HCT116 (cell line): ENCODE measurements at regions not wholly inside any gene's neighbourhood (a gene's known extent, or its start where the extent isn't known, plus 50 kb on each side); places are given as distances from the start of the nearest gene placed in this dataset.

Experiments
- ATAC-seq: fragments of 200-7000 bp; cut with Tn5 transposase; 2 replicates; pipeline ENCODE4 v1.9.1; 2020; ENCODE audit warnings: mild to moderate bottlenecking, moderate library complexity
- BruUV-seq: library from RNA; stranded (reverse); fragments of 400-500 nt; replicated peaks from 2 replicates; lab custom pipeline; 2021; lab: Mats Ljungman, UMichigan
- CTCF ChIA-PET: fragments of 300-600 bp; sonication (Branson Sonifier 250); formaldehyde crosslinking; loops from one replicate; lab custom pipeline; 2021; ENCODE audit warnings: antibody characterized with exemption; lab: Charles Lee
- POLR2A ChIA-PET: fragments of 300-600, 350-600 bp; sonication (Branson Sonifier 250); formaldehyde crosslinking; loops from one replicate; lab custom pipeline; 2021; ENCODE audit warnings: antibody characterized with exemption; lab: Charles Lee
- RAD21 ChIA-PET, 2 experiments: fragments of 300-600 bp; sonication (Branson Sonifier 250); formaldehyde crosslinking; loops; one replicate each; lab custom pipeline; 2023; ENCODE audit warnings: low total read pairs in 2 of 2; ENCODE audit not compliant: uncharacterized antibody in 2 of 2, unreplicated experiment in 2 of 2, low non-redundant PET in 1 of 2; lab: Charles Lee
- DNase-seq: peaks from one replicate; pipeline ENCODE4 v3.0.0-alpha.2; 2010; ENCODE audit warnings: low read depth, low spot score
- H2AFZ ChIP-seq: fragments of 200-600 bp; shearing (Covaris generic), sonication (generic); 2 replicates; pipeline ENCODE4 v1.6.1; 2017; ENCODE audit warnings: low read depth, mixed run types, mixed read lengths, antibody characterized with exemption, low read length; ENCODE audit not compliant: poor library complexity, severe bottlenecking
- H3K27ac ChIP-seq: 2 replicates; pipeline ENCODE4 v1.5.1; 2012; ENCODE audit warnings: low read depth, low read length
- H3K27me3 ChIP-seq: fragments of 200-600 bp; sonication (generic); 2 replicates; pipeline ENCODE4 v1.6.1; 2016; ENCODE audit warnings: mixed run types, low read length, mixed read lengths; ENCODE audit not compliant: insufficient read depth
- H3K36me3 ChIP-seq, 2 experiments: fragments of 200-500 bp in 1 of 2; fragments of 200-600 bp in 1 of 2; sonication (Bioruptor generic) in 1 of 2; sonication (generic) in 1 of 2; 2 replicates each; pipeline versions ENCODE4 v1.5.1 to v1.6.1; 2014 to 2016; ENCODE audit warnings: low read length in 2 of 2, inconsistent platforms in 1 of 2, mixed read lengths in 1 of 2, mixed run types in 1 of 2; ENCODE audit not compliant: insufficient read depth in 2 of 2, control insufficient read depth in 1 of 2
- H3K4me1 ChIP-seq, 2 experiments: fragments of 200-600 bp in 1 of 2; sonication (generic) in 1 of 2; 2 replicates each; pipeline versions ENCODE4 v1.5.1 to v1.6.1; 2012 to 2017; ENCODE audit warnings: low read length in 2 of 2, inconsistent platforms in 1 of 2, mild to moderate bottlenecking in 1 of 2, mixed read lengths in 1 of 2, mixed run types in 1 of 2, moderate library complexity in 1 of 2; ENCODE audit not compliant: insufficient read depth in 2 of 2, control insufficient read depth in 1 of 2
- H3K4me2 ChIP-seq: fragments of 200-600 bp; sonication (generic); 2 replicates; pipeline ENCODE4 v1.6.1; 2017; ENCODE audit warnings: mixed run types, low read length, mixed read lengths
- H3K4me3 ChIP-seq, 2 experiments: fragments of 200-600 bp in 1 of 2; sonication (generic) in 1 of 2; replicated peaks in 1 of 2; 2 replicates each; pipeline ENCODE4 v1.5.1; 2011 to 2016; ENCODE audit warnings: low read length in 2 of 2, control low read depth in 1 of 2, low read depth in 1 of 2, mild to moderate bottlenecking in 1 of 2, mixed read lengths in 1 of 2, mixed run types in 1 of 2
- H3K79me2 ChIP-seq: fragments of 200-600 bp; sonication (generic); 2 replicates; pipeline ENCODE4 v1.6.1; 2017; ENCODE audit warnings: mild to moderate bottlenecking, mixed run types, low read length, moderate library complexity, mixed read lengths; ENCODE audit not compliant: insufficient read depth
- H3K9ac ChIP-seq: fragments of 200-600 bp; sonication (generic); 2 replicates; pipeline ENCODE4 v1.6.1; 2016; ENCODE audit warnings: low read length, mixed read lengths
- H3K9me2 ChIP-seq: fragments of 200-600 bp; sonication (generic), shearing (Covaris generic); 2 replicates; pipeline ENCODE4 v1.6.1; 2017; ENCODE audit warnings: mixed run types, mild to moderate bottlenecking, moderate library complexity; ENCODE audit not compliant: insufficient read depth
- H3K9me3 ChIP-seq, 2 experiments: fragments of 200-500 bp in 1 of 2; fragments of 200-600 bp in 1 of 2; sonication (Bioruptor generic) in 1 of 2; sonication (generic) in 1 of 2; 2 replicates each; pipeline ENCODE4 v1.6.1; 2014 to 2017; ENCODE audit warnings: low read length in 2 of 2, mixed read lengths in 2 of 2, inconsistent platforms in 1 of 2, low read depth in 1 of 2, mild to moderate bottlenecking in 1 of 2, mixed run types in 1 of 2, moderate library complexity in 1 of 2; ENCODE audit not compliant: control insufficient read depth in 1 of 2, insufficient read depth in 1 of 2
- H4K20me1 ChIP-seq: fragments of 200-600 bp; sonication (generic), shearing (Covaris generic); 2 replicates; pipeline ENCODE4 v1.6.1; 2017; ENCODE audit warnings: mixed run types, mild to moderate bottlenecking, moderate library complexity; ENCODE audit not compliant: insufficient read depth
- ATF3 ChIP-seq: IDR thresholded peaks from 2 replicates; pipeline ENCODE4 v1.6.1; 2012
- CBX3 ChIP-seq: IDR thresholded peaks from 2 replicates; pipeline ENCODE4 v1.6.1; 2012; ENCODE audit warnings: low read depth
- CEBPB ChIP-seq: IDR thresholded peaks from 2 replicates; pipeline ENCODE4 v1.6.1; 2012; ENCODE audit warnings: low read depth
- CTCF ChIP-seq, 3 experiments: fragments of 200-600 bp in 1 of 3; sonication (generic) in 1 of 3; IDR thresholded peaks in 2 of 3; conservative IDR thresholded peaks in 1 of 3; 2 replicates each; pipeline ENCODE4 v1.5.1; 2012 to 2017; ENCODE audit warnings: low read depth in 2 of 3, low read length in 2 of 3, antibody characterized with exemption in 1 of 3, borderline replicate concordance in 1 of 3, control low read depth in 1 of 3, mild to moderate bottlenecking in 1 of 3, mixed read lengths in 1 of 3, mixed run types in 1 of 3, moderate library complexity in 1 of 3; ENCODE audit not compliant: insufficient read depth in 1 of 3
- EGR1 ChIP-seq: IDR thresholded peaks from 2 replicates; pipeline ENCODE4 v1.6.1; 2012; ENCODE audit warnings: low read depth
- FOSL1 ChIP-seq: IDR thresholded peaks from 2 replicates; pipeline ENCODE4 v1.6.1; 2012; ENCODE audit warnings: low read depth
- POLR2A ChIP-seq: IDR thresholded peaks from 2 replicates; pipeline ENCODE4 v1.7.0; 2011; ENCODE audit warnings: borderline replicate concordance; ENCODE audit not compliant: insufficient read depth, insufficient read length; ENCODE audit errors: extremely low read depth
- POLR2AphosphoS5 ChIP-seq: IDR thresholded peaks from 2 replicates; pipeline ENCODE4 v1.6.1; 2011; ENCODE audit warnings: mild to moderate bottlenecking, low read depth, low read length, moderate library complexity
- RAD21 ChIP-seq: IDR thresholded peaks from 2 replicates; pipeline ENCODE4 v1.6.1; 2012; ENCODE audit warnings: low read depth, mild to moderate bottlenecking
- REST ChIP-seq: IDR thresholded peaks from 2 replicates; pipeline ENCODE4 v1.6.1; 2012; ENCODE audit warnings: low read depth
- SP1 ChIP-seq: IDR thresholded peaks from 2 replicates; pipeline ENCODE4 v1.6.1; 2012; ENCODE audit warnings: low read depth
- TCF7L2 ChIP-seq: IDR thresholded peaks from 2 replicates; pipeline ENCODE4 v1.7.0; 2011; ENCODE audit warnings: borderline replicate concordance, inconsistent platforms; ENCODE audit not compliant: insufficient read depth, insufficient read length; ENCODE audit errors: extremely low read depth
- YY1 ChIP-seq: IDR thresholded peaks from 2 replicates; pipeline ENCODE4 v1.6.1; 2011; ENCODE audit warnings: low read length, low read depth, moderate library complexity, mild to moderate bottlenecking; ENCODE audit not compliant: insufficient replicate concordance; ENCODE audit errors: extremely low read depth
- ZBTB33 ChIP-seq: IDR thresholded peaks from 2 replicates; pipeline ENCODE4 v1.6.1; 2011; ENCODE audit warnings: mild to moderate bottlenecking, low read length, moderate library complexity; ENCODE audit not compliant: insufficient replicate concordance; ENCODE audit errors: extremely low read depth
- ZNF274 ChIP-seq: fragments of 200-500 bp; sonication (Bioruptor generic); IDR thresholded peaks from 2 replicates; pipeline ENCODE4 v1.6.1; 2014; ENCODE audit warnings: mild to moderate bottlenecking, low read depth, low read length, inconsistent platforms
- intact Hi-C: fragments of 100-400 bp; cut with micrococcal nuclease; formaldehyde crosslinking; loops from 2 replicates; pipeline ENCODE4 v1.10.0; 2022

- ChIA-PET CTCF (no interaction called here), RAD21 (no interaction called here), POLR2A (no interaction called here)
- intact Hi-C loops, result no loop called here
- BruUV-seq, result no TSS peak
- no peaks in the 10 kb centered on the region for H4K20me1 ChIP-seq
- no peaks in the 10 kb centered on the region for H3K27me3 ChIP-seq
- no peak for ATAC-seq
- TF ChIP-seq CTCF (IDR thresholded peaks at IDR 0.05 in 2 of 3, conservative IDR thresholded peaks at IDR 0.05 in 1 of 3; ENCODE audit: borderline replicate concordance in 1 of 3, insufficient read depth in 1 of 3, low read depth in 2 of 3, low read length in 2 of 3) (no peak), ATF3 (no peak), REST (no peak), CEBPB (no peak), FOSL1 (no peak), RAD21 (no peak), ZBTB33 (no peak), POLR2AphosphoS5 (no peak), POLR2A (no peak), YY1 (no peak), SP1 (no peak), TCF7L2 (no peak), ZNF274 (no peak), EGR1 (no peak), CBX3 (no peak)
- H3K4me3 ChIP-seq, result no peak overlapping the region
- H3K4me2 ChIP-seq, result no peak overlapping the region
- H3K9ac ChIP-seq, result no peak overlapping the region
- no peaks in the 10 kb centered on the region for H3K36me3 ChIP-seq
- no peaks in the 10 kb centered on the region for H3K9me2 ChIP-seq
- H3K4me1 ChIP-seq, result peaks cover 5 to 21% of the 10 kb centered on the region in 2 experiments
- H3K27ac ChIP-seq, result no peak overlapping the region
- no peaks in the 10 kb centered on the region for H3K9me3 ChIP-seq
- no peak for DNase-seq
- H2AFZ ChIP-seq, result no peak overlapping the region
- no peaks in the 10 kb centered on the region for H3K79me2 ChIP-seq
These were observed 83.5 kb upstream of the KMT2C start for GRCh38 chr7:152519290-152519689.
